GM18499 (cell line): ENCODE measurements at regions not wholly inside any gene's neighbourhood (a gene's known extent, or its start where the extent isn't known, plus 50 kb on each side); places are given as distances from the start of the nearest gene placed in this dataset.
"Not testable (repeated sequence)": the region's sequence is repeated elsewhere in the genome, so short reads cannot be mapped to it uniquely, and the experiment has no call there.

Source experiments
- ATAC-seq: cut with Tn5 transposase; IDR thresholded peaks from one replicate; pipeline ENCODE4 v1.9.1; 2021; ENCODE audit warnings: moderate number of reproducible peaks; ENCODE audit not compliant: insufficient read depth, unreplicated experiment

GRCh38 chr2:48043131-48043700, 136.9 kb upstream of the FBXO11 start:
- no peak for ATAC-seq

- ATAC-seq = no peak
Observed at GRCh38 chr2:48043746-48044145, 137.4 kb upstream of the FBXO11 start.

GRCh38 chr2:48045613-48046012, 139.3 kb upstream of the FBXO11 start:
- no peak for ATAC-seq

GRCh38 chr2:48048476-48049171, 142.3 kb upstream of the FBXO11 start:
- no peak for ATAC-seq

GRCh38 chr2:48049371-48049770, 143.1 kb upstream of the FBXO11 start:
- no peak for ATAC-seq

- no peak for ATAC-seq
Observed at GRCh38 chr2:48050711-48051110, 144.4 kb upstream of the FBXO11 start.

GRCh38 chr2:48059975-48060374, 153.7 kb upstream of the FBXO11 start:
- ATAC-seq = no peak

- not testable (repeated sequence) for ATAC-seq
Observed at GRCh38 chr2:48061656-48062055, 155.4 kb upstream of the FBXO11 start.

GRCh38 chr2:48065096-48065495, 158.8 kb upstream of the FBXO11 start:
- no peak for ATAC-seq

- ATAC-seq = no peak
Observed at GRCh38 chr2:48066000-48066399, 159.7 kb upstream of the FBXO11 start.

- no peak for ATAC-seq
Observed at GRCh38 chr2:48069769-48070168, 163.5 kb upstream of the FBXO11 start.

GRCh38 chr2:48070415-48070814, 164.1 kb upstream of the FBXO11 start:
- no peak for ATAC-seq

- ATAC-seq = no peak
Observed at GRCh38 chr2:48072583-48072982, 166.3 kb upstream of the FBXO11 start.

GRCh38 chr2:48075631-48076030, 169.3 kb upstream of the FBXO11 start:
- ATAC-seq = no peak

- ATAC-seq = no peak
Observed at GRCh38 chr2:48080534-48081316, 174.4 kb upstream of the FBXO11 start.

GRCh38 chr2:48081317-48081628, 175.0 kb upstream of the FBXO11 start:
- no peak for ATAC-seq

GRCh38 chr2:48085888-48086287, 179.6 kb upstream of the FBXO11 start:
- ATAC-seq = no peak

GRCh38 chr2:48088994-48089393, 182.7 kb upstream of the FBXO11 start:
- ATAC-seq = no peak

- no peak for ATAC-seq
Observed at GRCh38 chr2:48089644-48090043, 183.3 kb upstream of the FBXO11 start.

- ATAC-seq = no peak
Observed at GRCh38 chr2:48092846-48093803, 186.8 kb upstream of the FBXO11 start.

- not testable (repeated sequence) for ATAC-seq
Observed at GRCh38 chr2:48096765-48097164, 190.5 kb upstream of the FBXO11 start.
